ENCODE measurements at regions not wholly inside any gene's neighbourhood (a gene's known extent, or its start where the extent isn't known, plus 50 kb on each side); places are given as distances from the start of the nearest gene placed in this dataset.

DNA sequence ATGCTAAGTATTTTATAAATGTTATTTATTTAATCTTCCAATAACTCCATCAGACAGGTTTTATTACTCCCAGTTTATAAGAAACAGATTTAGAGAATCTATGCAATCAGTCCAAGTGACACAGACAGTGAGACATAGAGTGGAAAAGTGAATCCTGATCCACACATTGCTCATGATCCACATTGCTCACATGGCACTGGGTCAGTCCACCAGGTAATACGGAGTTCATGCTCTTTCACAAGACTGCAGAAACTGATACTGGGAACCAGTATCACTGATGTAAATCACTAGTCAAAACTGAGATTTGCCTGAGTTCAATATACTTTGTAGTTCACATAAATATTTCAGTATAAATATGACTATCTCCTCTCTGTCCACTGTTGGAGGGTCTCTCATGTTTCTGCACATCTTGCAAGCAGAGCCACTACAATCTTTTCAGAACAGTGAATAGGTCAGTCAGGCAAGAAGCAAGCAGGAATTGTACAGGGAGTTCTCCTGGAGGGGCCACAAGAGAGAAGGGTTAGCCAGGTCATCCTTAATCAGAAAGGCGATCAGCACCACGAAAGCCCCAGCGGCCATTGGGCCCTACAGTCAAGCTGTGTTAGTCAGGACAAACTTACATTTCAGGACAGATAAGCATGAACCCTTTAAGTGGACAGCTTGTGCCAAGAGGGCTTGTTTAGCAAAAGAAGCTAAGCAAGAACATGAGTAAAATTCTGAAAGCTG lies 275.4 kb upstream of the NR5A2 start:
- TF ChIP-seq, protein P1, sequence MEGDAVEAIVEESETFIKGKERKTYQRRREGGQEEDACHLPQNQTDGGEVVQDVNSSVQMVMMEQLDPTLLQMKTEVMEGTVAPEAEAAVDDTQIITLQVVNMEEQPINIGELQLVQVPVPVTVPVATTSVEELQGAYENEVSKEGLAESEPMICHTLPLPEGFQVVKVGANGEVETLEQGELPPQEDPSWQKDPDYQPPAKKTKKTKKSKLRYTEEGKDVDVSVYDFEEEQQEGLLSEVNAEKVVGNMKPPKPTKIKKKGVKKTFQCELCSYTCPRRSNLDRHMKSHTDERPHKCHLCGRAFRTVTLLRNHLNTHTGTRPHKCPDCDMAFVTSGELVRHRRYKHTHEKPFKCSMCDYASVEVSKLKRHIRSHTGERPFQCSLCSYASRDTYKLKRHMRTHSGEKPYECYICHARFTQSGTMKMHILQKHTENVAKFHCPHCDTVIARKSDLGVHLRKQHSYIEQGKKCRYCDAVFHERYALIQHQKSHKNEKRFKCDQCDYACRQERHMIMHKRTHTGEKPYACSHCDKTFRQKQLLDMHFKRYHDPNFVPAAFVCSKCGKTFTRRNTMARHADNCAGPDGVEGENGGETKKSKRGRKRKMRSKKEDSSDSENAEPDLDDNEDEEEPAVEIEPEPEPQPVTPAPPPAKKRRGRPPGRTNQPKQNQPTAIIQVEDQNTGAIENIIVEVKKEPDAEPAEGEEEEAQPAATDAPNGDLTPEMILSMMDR (IDR thresholded peaks at IDR 0.05): no peak
- TF ChIP-seq EZH2phosphoT487 (IDR thresholded peaks at IDR 0.05): no peak

Data from neural progenitor cell (in vitro differentiated cells).